ENCODE measurements at regions not wholly inside any gene's neighbourhood (a gene's known extent, or its start where the extent isn't known, plus 50 kb on each side); places are given as distances from the start of the nearest gene placed in this dataset.

DNA sequence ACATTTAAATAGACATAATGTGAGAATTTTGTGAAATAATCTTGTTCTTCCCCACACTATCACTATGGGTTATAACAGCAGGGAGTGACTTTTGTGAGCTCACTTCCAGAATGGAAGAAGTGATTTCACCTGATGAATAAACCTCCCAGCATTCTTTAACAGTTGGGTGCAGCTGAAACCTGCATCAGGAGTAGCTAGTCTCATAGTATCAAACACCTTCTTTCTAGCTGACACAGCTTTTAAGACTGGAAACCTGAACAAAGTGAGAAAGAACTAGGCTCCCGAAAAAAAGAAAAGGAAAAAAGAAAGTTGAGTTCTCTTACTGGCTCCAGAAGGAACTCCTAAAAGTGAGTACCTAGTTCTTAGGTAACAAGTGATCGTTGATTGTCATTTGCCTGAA lies 61.1 kb upstream of the UNC13C start:
- no peak for TF ChIP-seq SIN3A (IDR thresholded peaks at IDR 0.05; ENCODE audit: borderline replicate concordance, insufficient read depth, low read length)
- TF ChIP-seq TAF1 (IDR thresholded peaks at IDR 0.05; ENCODE audit: borderline replicate concordance, insufficient read depth, low read length) = no peak
- TF ChIP-seq, protein P1, sequence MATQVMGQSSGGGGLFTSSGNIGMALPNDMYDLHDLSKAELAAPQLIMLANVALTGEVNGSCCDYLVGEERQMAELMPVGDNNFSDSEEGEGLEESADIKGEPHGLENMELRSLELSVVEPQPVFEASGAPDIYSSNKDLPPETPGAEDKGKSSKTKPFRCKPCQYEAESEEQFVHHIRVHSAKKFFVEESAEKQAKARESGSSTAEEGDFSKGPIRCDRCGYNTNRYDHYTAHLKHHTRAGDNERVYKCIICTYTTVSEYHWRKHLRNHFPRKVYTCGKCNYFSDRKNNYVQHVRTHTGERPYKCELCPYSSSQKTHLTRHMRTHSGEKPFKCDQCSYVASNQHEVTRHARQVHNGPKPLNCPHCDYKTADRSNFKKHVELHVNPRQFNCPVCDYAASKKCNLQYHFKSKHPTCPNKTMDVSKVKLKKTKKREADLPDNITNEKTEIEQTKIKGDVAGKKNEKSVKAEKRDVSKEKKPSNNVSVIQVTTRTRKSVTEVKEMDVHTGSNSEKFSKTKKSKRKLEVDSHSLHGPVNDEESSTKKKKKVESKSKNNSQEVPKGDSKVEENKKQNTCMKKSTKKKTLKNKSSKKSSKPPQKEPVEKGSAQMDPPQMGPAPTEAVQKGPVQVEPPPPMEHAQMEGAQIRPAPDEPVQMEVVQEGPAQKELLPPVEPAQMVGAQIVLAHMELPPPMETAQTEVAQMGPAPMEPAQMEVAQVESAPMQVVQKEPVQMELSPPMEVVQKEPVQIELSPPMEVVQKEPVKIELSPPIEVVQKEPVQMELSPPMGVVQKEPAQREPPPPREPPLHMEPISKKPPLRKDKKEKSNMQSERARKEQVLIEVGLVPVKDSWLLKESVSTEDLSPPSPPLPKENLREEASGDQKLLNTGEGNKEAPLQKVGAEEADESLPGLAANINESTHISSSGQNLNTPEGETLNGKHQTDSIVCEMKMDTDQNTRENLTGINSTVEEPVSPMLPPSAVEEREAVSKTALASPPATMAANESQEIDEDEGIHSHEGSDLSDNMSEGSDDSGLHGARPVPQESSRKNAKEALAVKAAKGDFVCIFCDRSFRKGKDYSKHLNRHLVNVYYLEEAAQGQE (IDR thresholded peaks at IDR 0.05; ENCODE audit: insufficient read depth in 1 of 2, low read depth in 2 of 2, low read length in 2 of 2) = no peak
- TF ChIP-seq POLR2AphosphoS5 (IDR thresholded peaks at IDR 0.05; ENCODE audit: low read depth, low read length) = no peak

Data from PFSK-1 (cell line).